ENCODE measurements at regions not wholly inside any gene's neighbourhood (a gene's known extent, or its start where the extent isn't known, plus 50 kb on each side); places are given as distances from the start of the nearest gene placed in this dataset.

GRCh38 chr3:966341-966740 lies 126.5 kb upstream of the CNTN6 start:
- Mint-ChIP-seq H3K27me3 (ENCODE audit: insufficient read depth, low read depth, poor library complexity) (peaks cover 1% of the 10 kb centered on the region), H3K36me3 (ENCODE audit: low read depth) (peaks cover 55% of the 10 kb centered on the region), H3K27ac (no peak overlapping the region), H3K4me3 (no peak overlapping the region), H3K4me1 (no peaks in the 10 kb centered on the region), H3K9me3 (peaks cover 98% of the 10 kb centered on the region)
- Histone ChIP-seq H3K9me2 (ENCODE audit: insufficient read depth) (peaks cover 3% of the 10 kb centered on the region; the same call in 1 of the 2 replicates), H3F3A (replicated peaks; ENCODE audit: low read depth) (no peaks in the 10 kb centered on the region), H3K27me3 (ENCODE audit: insufficient read depth) (no peaks in the 10 kb centered on the region), H4K20me1 (replicated peaks; ENCODE audit: insufficient read depth) (no peaks in the 10 kb centered on the region), H3K36me3 (ENCODE audit: insufficient read depth) (no peaks in the 10 kb centered on the region), H3K4me1 (ENCODE audit: insufficient read depth) (no peaks in the 10 kb centered on the region), H3K4me3 (no peak overlapping the region), H3K27ac (ENCODE audit: low read depth) (no peak overlapping the region), H3K79me2 (replicated peaks; ENCODE audit: insufficient read depth) (no peaks in the 10 kb centered on the region), H2AFZ (peak overlapping the region; percentile 31), H3K4me2 (no peak overlapping the region)
- TF ChIP-seq POLR2AphosphoS5 (IDR thresholded peaks at IDR 0.05; ENCODE audit: low read depth) (no peak), ZNF114 (CRISPR knock-in tag; IDR thresholded peaks at IDR 0.05) (no peak), ETS1 (IDR thresholded peaks at IDR 0.05) (no peak), ZNF462 (CRISPR knock-in tag; IDR thresholded peaks at IDR 0.05) (no peak), NANOG (IDR thresholded peaks at IDR 0.05; ENCODE audit: borderline replicate concordance) (no peak), EZH2phosphoT487 (IDR thresholded peaks at IDR 0.05; ENCODE audit: unreplicated experiment) (no peak), ZNF331 (CRISPR knock-in tag; IDR thresholded peaks at IDR 0.05; ENCODE audit: low read depth) (no peak), CTCF (conservative IDR thresholded peaks at IDR 0.05; ENCODE audit: low read depth in 2 of 2) (no peak), CREB1 (CRISPR knock-in tag; IDR thresholded peaks at IDR 0.05; ENCODE audit: low read depth) (no peak), STAT1 (IDR thresholded peaks at IDR 0.05; ENCODE audit: unreplicated experiment) (no peak), JUNB (IDR thresholded peaks at IDR 0.05; ENCODE audit: unreplicated experiment) (no peak), EZH2 (IDR thresholded peaks at IDR 0.05; ENCODE audit: low read depth, unreplicated experiment) (no peak), REST (IDR thresholded peaks at IDR 0.05; ENCODE audit: unreplicated experiment) (no peak)
- DNase-seq (ENCODE audit: low spot score) (no peak), ATAC-seq (no peak)

All from GM23338 (cell line).